ENCODE measurements at regions not wholly inside any gene's neighbourhood (a gene's known extent, or its start where the extent isn't known, plus 50 kb on each side); places are given as distances from the start of the nearest gene placed in this dataset.

- FAIRE-seq, result no peak
- TF ChIP-seq CTCF (IDR thresholded peaks at IDR 0.05; ENCODE audit: insufficient read depth, missing control alignments), result no peak
- DNase-seq (ENCODE audit: insufficient read length, low spot score), result no peak
These were observed 272.9 kb downstream of the TMEM38B start for GRCh38 chr9:105967248-105967647.

- no peak for TF ChIP-seq CTCF (IDR thresholded peaks at IDR 0.05; ENCODE audit: insufficient read depth, missing control alignments)
- DNase-seq (ENCODE audit: insufficient read length, low spot score) (no peak), FAIRE-seq (no peak)
These were observed 273.5 kb downstream of the TMEM38B start for GRCh38 chr9:105967797-105968196.

GRCh38 chr9:105968811-105969466 lies 274.6 kb downstream of the TMEM38B start:
- DNase-seq (ENCODE audit: insufficient read length, low spot score) (no peak), FAIRE-seq (peak; percentile 25)
- TF ChIP-seq CTCF (IDR thresholded peaks at IDR 0.05; ENCODE audit: insufficient read depth, missing control alignments), result no peak

- FAIRE-seq (no peak), DNase-seq (ENCODE audit: insufficient read length, low spot score) (no peak)
- TF ChIP-seq CTCF (IDR thresholded peaks at IDR 0.05; ENCODE audit: insufficient read depth, missing control alignments), result no peak
These were observed 275.3 kb downstream of the TMEM38B start for GRCh38 chr9:105969636-105970035.

- no peak for TF ChIP-seq CTCF (IDR thresholded peaks at IDR 0.05; ENCODE audit: insufficient read depth, missing control alignments)
- DNase-seq (ENCODE audit: insufficient read length, low spot score) (no peak), FAIRE-seq (no peak)
These were observed 277.6 kb downstream of the TMEM38B start for GRCh38 chr9:105971986-105972385.

GRCh38 chr9:105972466-105973204 lies 278.3 kb downstream of the TMEM38B start:
- DNase-seq (ENCODE audit: insufficient read length, low spot score) (no peak), FAIRE-seq (no peak)
- no peak for TF ChIP-seq CTCF (IDR thresholded peaks at IDR 0.05; ENCODE audit: insufficient read depth, missing control alignments)

GRCh38 chr9:105973951-105974351 lies 279.6 kb downstream of the TMEM38B start:
- TF ChIP-seq CTCF (IDR thresholded peaks at IDR 0.05; ENCODE audit: insufficient read depth, missing control alignments), result no peak
- FAIRE-seq (no peak), DNase-seq (ENCODE audit: insufficient read length, low spot score) (no peak)
